Muscle of leg (tissue), 3 donors: ENCODE measurements at regions not wholly inside any gene's neighbourhood (a gene's known extent, or its start where the extent isn't known, plus 50 kb on each side); places are given as distances from the start of the nearest gene placed in this dataset.
"Not testable (repeated sequence)": the region's sequence is repeated elsewhere in the genome, so short reads cannot be mapped to it uniquely, and the experiment has no call there.

Experiments used
- DNase-seq: peaks from one replicate; pipeline ENCODE4 v3.0.0; 2013
- H3K27ac ChIP-seq: one replicate; pipeline ENCODE4 v1.5.1; 2013; ENCODE audit warnings: mild to moderate bottlenecking, low read length, control low read depth
- H3K27me3 ChIP-seq: one replicate; pipeline ENCODE4 v1.6.1; 2013; ENCODE audit warnings: low read length; ENCODE audit not compliant: control insufficient read depth, insufficient read depth
- H3K36me3 ChIP-seq: one replicate; pipeline ENCODE4 v1.6.1; 2013; ENCODE audit warnings: low read length; ENCODE audit not compliant: control insufficient read depth, insufficient read depth
- H3K4me1 ChIP-seq: one replicate; pipeline ENCODE4 v1.6.1; 2013; ENCODE audit warnings: low read length; ENCODE audit not compliant: control insufficient read depth, insufficient read depth
- H3K4me3 ChIP-seq: one replicate; pipeline ENCODE4 v1.5.1; 2013; ENCODE audit warnings: low read length, control low read depth
- H3K9me3 ChIP-seq: replicated peaks from 2 replicates; pipeline ENCODE4 v1.6.1; 2013; ENCODE audit warnings: low read depth, low read length; ENCODE audit not compliant: control insufficient read depth
- WGBS: methylation state at CpG from one replicate; pipeline ENCODE4 v1.1.5; 2013; ENCODE audit warnings: missing lambda C conversion rate; ENCODE audit not compliant: insufficient coverage; 5-methylcytosine and 5-hydroxymethylcytosine counted together

GRCh38 chr6:63458480-63459115, 113.7 kb upstream of the LOC128125822 start:
- no peak for DNase-seq
- H3K9me3 ChIP-seq, result no peaks in the 10 kb centered on the region
- WGBS, result 94% methylated on average over 2 of the region's 6 CpGs
- H3K4me3 ChIP-seq, result no peak overlapping the region
- H3K36me3 ChIP-seq, result no peaks in the 10 kb centered on the region
- no peaks in the 10 kb centered on the region for H3K27me3 ChIP-seq
- H3K27ac ChIP-seq, result no peak overlapping the region
- H3K4me1 ChIP-seq, result no peaks in the 10 kb centered on the region

- no peaks in the 10 kb centered on the region for H3K27me3 ChIP-seq
- DNase-seq, result no peak
- H3K9me3 ChIP-seq, result no peaks in the 10 kb centered on the region
- no peaks in the 10 kb centered on the region for H3K36me3 ChIP-seq
- no peaks in the 10 kb centered on the region for H3K4me1 ChIP-seq
- no peak overlapping the region for H3K27ac ChIP-seq
- WGBS, result 94% methylated on average over 4 of the region's 5 CpGs
- no peak overlapping the region for H3K4me3 ChIP-seq
Measured at GRCh38 chr6:63459814-63460213, 112.5 kb upstream of the LOC128125822 start.

- WGBS, result 90% methylated on average over 5 of the region's 10 CpGs
- no peaks in the 10 kb centered on the region for H3K36me3 ChIP-seq
- H3K4me1 ChIP-seq, result no peaks in the 10 kb centered on the region
- no peaks in the 10 kb centered on the region for H3K27me3 ChIP-seq
- H3K9me3 ChIP-seq, result no peaks in the 10 kb centered on the region
- no peak for DNase-seq
- no peak overlapping the region for H3K27ac ChIP-seq
- H3K4me3 ChIP-seq, result no peak overlapping the region
Measured at GRCh38 chr6:63460971-63461370, 111.3 kb upstream of the LOC128125822 start.

- Histone ChIP-seq H3K36me3 (no peaks in the 10 kb centered on the region), H3K4me1 (no peaks in the 10 kb centered on the region), H3K4me3 (no peak overlapping the region), H3K27me3 (no peaks in the 10 kb centered on the region), H3K27ac (no peak overlapping the region), H3K9me3 (no peaks in the 10 kb centered on the region)
- no peak for DNase-seq
Measured at GRCh38 chr6:63464060-63464459, 108.2 kb upstream of the LOC128125822 start.

- no peaks in the 10 kb centered on the region for H3K36me3 ChIP-seq
- no peak overlapping the region for H3K4me3 ChIP-seq
- WGBS, result no CpG with 5 or more reads among the region's 2 CpGs
- no peak for DNase-seq
- H3K27ac ChIP-seq, result no peak overlapping the region
- H3K4me1 ChIP-seq, result no peaks in the 10 kb centered on the region
- H3K27me3 ChIP-seq, result no peaks in the 10 kb centered on the region
- no peaks in the 10 kb centered on the region for H3K9me3 ChIP-seq
Measured at GRCh38 chr6:63465750-63466149, 106.5 kb upstream of the LOC128125822 start.

- no peaks in the 10 kb centered on the region for H3K27me3 ChIP-seq
- H3K9me3 ChIP-seq, result no peaks in the 10 kb centered on the region
- no peaks in the 10 kb centered on the region for H3K4me1 ChIP-seq
- no CpG with 5 or more reads among the region's 1 CpG for WGBS
- no peak overlapping the region for H3K4me3 ChIP-seq
- H3K36me3 ChIP-seq, result no peaks in the 10 kb centered on the region
- H3K27ac ChIP-seq, result no peak overlapping the region
- no peak for DNase-seq
Measured at GRCh38 chr6:63466242-63466733, 106.0 kb upstream of the LOC128125822 start.

GRCh38 chr6:63467247-63467954, 104.9 kb upstream of the LOC128125822 start:
- Histone ChIP-seq H3K9me3 (peaks cover 4% of the 10 kb centered on the region), H3K4me3 (no peak overlapping the region), H3K36me3 (no peaks in the 10 kb centered on the region), H3K27ac (no peak overlapping the region), H3K4me1 (no peaks in the 10 kb centered on the region), H3K27me3 (no peaks in the 10 kb centered on the region)
- DNase-seq, result no peak
- WGBS, result 90% methylated on average over 2 of the region's 10 CpGs

GRCh38 chr6:63471145-63471544, 101.1 kb upstream of the LOC128125822 start:
- H3K9me3 ChIP-seq, H3K4me1 ChIP-seq, H3K27ac ChIP-seq, H3K4me3 ChIP-seq, H3K36me3 ChIP-seq, H3K27me3 ChIP-seq, DNase-seq: not testable (repeated sequence)
- no CpG with 5 or more reads among the region's 2 CpGs for WGBS

- DNase-seq, result no peak
- H3K9me3 ChIP-seq, result peaks cover 4% of the 10 kb centered on the region
- no peaks in the 10 kb centered on the region for H3K27me3 ChIP-seq
- 80% methylated on average over 1 of the region's 2 CpGs for WGBS
- no peak overlapping the region for H3K27ac ChIP-seq
- no peaks in the 10 kb centered on the region for H3K4me1 ChIP-seq
- no peak overlapping the region for H3K4me3 ChIP-seq
- no peaks in the 10 kb centered on the region for H3K36me3 ChIP-seq
Measured at GRCh38 chr6:63471654-63472053, 100.6 kb upstream of the LOC128125822 start.

GRCh38 chr6:63475707-63476106, 96.6 kb upstream of the LOC128125822 start:
- no peak for DNase-seq
- Histone ChIP-seq H3K36me3 (no peaks in the 10 kb centered on the region), H3K27ac (no peak overlapping the region), H3K27me3 (no peaks in the 10 kb centered on the region), H3K4me1 (no peaks in the 10 kb centered on the region), H3K9me3 (peaks cover 4% of the 10 kb centered on the region), H3K4me3 (no peak overlapping the region)
- no CpG with 5 or more reads among the region's 1 CpG for WGBS
